ENCODE measurements at regions not wholly inside any gene's neighbourhood (a gene's known extent, or its start where the extent isn't known, plus 50 kb on each side); places are given as distances from the start of the nearest gene placed in this dataset.
A peak's percentile ranks its signal among the peaks of the same experiment; 100 is the strongest.

GRCh38 chr2:183359867-183360266 is 235.6 kb downstream of the NUP35 start:
- H3K36me3 ChIP-seq: no peaks in the 10 kb centered on the region
- 0 out of 2 replicates have a peak, but pooled peaks have one; percentile 6 for TF ChIP-seq CTCF (IDR thresholded peaks at IDR 0.05; ENCODE audit: low read depth, low read length)
- no peak overlapping the region for H3K4me3 ChIP-seq (ENCODE audit: low read depth, low read length)
- no peak for DNase-seq
- H3K9me3 ChIP-seq: no peaks in the 10 kb centered on the region
- no peaks in the 10 kb centered on the region for H3K4me1 ChIP-seq
- no peaks in the 10 kb centered on the region for H3K27me3 ChIP-seq

GRCh38 chr2:183371545-183371944 is 247.3 kb downstream of the NUP35 start:
- no peaks in the 10 kb centered on the region for H3K27me3 ChIP-seq
- no peak overlapping the region for H3K4me3 ChIP-seq (ENCODE audit: low read depth, low read length)
- H3K4me1 ChIP-seq: no peaks in the 10 kb centered on the region
- H3K36me3 ChIP-seq: no peaks in the 10 kb centered on the region
- no peak for DNase-seq
- TF ChIP-seq CTCF (IDR thresholded peaks at IDR 0.05; ENCODE audit: low read depth, low read length): no peak
- no peaks in the 10 kb centered on the region for H3K9me3 ChIP-seq

GRCh38 chr2:183375821-183376220 is 251.6 kb downstream of the NUP35 start:
- H3K36me3 ChIP-seq: no peaks in the 10 kb centered on the region
- H3K4me3 ChIP-seq (ENCODE audit: low read depth, low read length): no peak overlapping the region
- H3K27me3 ChIP-seq: no peaks in the 10 kb centered on the region
- no peaks in the 10 kb centered on the region for H3K9me3 ChIP-seq
- no peaks in the 10 kb centered on the region for H3K4me1 ChIP-seq
- no peak for TF ChIP-seq CTCF (IDR thresholded peaks at IDR 0.05; ENCODE audit: low read depth, low read length)
- DNase-seq: no peak

- DNase-seq: no peak
- Histone ChIP-seq H3K27me3 (no peaks in the 10 kb centered on the region), H3K4me1 (no peaks in the 10 kb centered on the region), H3K9me3 (no peaks in the 10 kb centered on the region), H3K4me3 (ENCODE audit: low read depth, low read length) (no peak overlapping the region), H3K36me3 (no peaks in the 10 kb centered on the region)
- no peak for TF ChIP-seq CTCF (IDR thresholded peaks at IDR 0.05; ENCODE audit: low read depth, low read length)
These were observed 259.6 kb downstream of the NUP35 start for GRCh38 chr2:183383854-183384253.

- no peak for DNase-seq
- Histone ChIP-seq H3K4me1 (no peaks in the 10 kb centered on the region; the same call in 1 of the 2 replicates), H3K9me3 (no peaks in the 10 kb centered on the region)
These were observed 265.4 kb downstream of the NUP35 start for GRCh38 chr2:183389546-183390080.

More at GRCh38 chr2:183389546-183390080, 265.4 kb downstream of the NUP35 start:
- TF ChIP-seq CTCF (IDR thresholded peaks at IDR 0.05; ENCODE audit: low read depth, low read length): no peak
- Histone ChIP-seq H3K4me3 (ENCODE audit: low read depth, low read length) (no peak overlapping the region), H3K27me3 (no peaks in the 10 kb centered on the region), H3K36me3 (no peaks in the 10 kb centered on the region)
